Lower leg skin (tissue), 3 donors: ENCODE measurements at regions not wholly inside any gene's neighbourhood (a gene's known extent, or its start where the extent isn't known, plus 50 kb on each side); places are given as distances from the start of the nearest gene placed in this dataset.

Experiments
- CTCF ChIP-seq, 3 donors: fragments of 450-650 bp; IDR thresholded peaks; one replicate each; pipeline ENCODE4 v1.5.1; 2016; ENCODE audit warnings: antibody characterized with exemption in 3 of 3, mild to moderate bottlenecking in 3 of 3, moderate library complexity in 2 of 3
- POLR2A ChIP-seq, 2 donors: fragments of 450-650 bp; IDR thresholded peaks; one replicate each; pipeline ENCODE4 v1.6.1; 2016 to 2017; ENCODE audit warnings: antibody characterized with exemption in 2 of 2, mild to moderate bottlenecking in 1 of 2, moderate library complexity in 1 of 2

GRCh38 chr13:65937251-65937650 is 1292.9 kb downstream of the PCDH9 start:
- TF ChIP-seq POLR2A (IDR thresholded peaks at IDR 0.05) (no peak), CTCF (IDR thresholded peaks at IDR 0.05) (no peak)
